Raji (cell line): ENCODE measurements at regions not wholly inside any gene's neighbourhood (a gene's known extent, or its start where the extent isn't known, plus 50 kb on each side); places are given as distances from the start of the nearest gene placed in this dataset.

Experiments
- POLR2A ChIP-seq: IDR thresholded peaks from 2 replicates; pipeline ENCODE4 v1.6.1; 2011; ENCODE audit warnings: low read depth, low read length, control low read depth; ENCODE audit not compliant: insufficient read depth

DNA sequence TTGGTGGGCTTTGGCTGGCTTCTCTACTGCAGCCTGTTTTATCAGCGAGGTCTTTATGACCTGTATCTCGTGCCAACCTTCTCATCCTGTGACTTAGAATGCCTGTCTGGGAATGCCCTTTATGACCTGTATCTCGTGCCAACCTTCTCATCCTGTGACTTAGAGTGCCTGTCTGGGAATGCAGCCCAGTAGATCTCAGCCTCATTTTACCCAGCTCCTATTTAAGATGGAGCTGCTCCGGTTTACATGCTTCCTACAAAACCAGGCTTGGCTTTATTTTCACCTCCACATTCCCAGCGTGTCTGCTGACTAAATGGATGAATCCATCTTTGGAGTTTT is 395.3 kb downstream of the PREX1 start:
- no peak for TF ChIP-seq POLR2A

DNA sequence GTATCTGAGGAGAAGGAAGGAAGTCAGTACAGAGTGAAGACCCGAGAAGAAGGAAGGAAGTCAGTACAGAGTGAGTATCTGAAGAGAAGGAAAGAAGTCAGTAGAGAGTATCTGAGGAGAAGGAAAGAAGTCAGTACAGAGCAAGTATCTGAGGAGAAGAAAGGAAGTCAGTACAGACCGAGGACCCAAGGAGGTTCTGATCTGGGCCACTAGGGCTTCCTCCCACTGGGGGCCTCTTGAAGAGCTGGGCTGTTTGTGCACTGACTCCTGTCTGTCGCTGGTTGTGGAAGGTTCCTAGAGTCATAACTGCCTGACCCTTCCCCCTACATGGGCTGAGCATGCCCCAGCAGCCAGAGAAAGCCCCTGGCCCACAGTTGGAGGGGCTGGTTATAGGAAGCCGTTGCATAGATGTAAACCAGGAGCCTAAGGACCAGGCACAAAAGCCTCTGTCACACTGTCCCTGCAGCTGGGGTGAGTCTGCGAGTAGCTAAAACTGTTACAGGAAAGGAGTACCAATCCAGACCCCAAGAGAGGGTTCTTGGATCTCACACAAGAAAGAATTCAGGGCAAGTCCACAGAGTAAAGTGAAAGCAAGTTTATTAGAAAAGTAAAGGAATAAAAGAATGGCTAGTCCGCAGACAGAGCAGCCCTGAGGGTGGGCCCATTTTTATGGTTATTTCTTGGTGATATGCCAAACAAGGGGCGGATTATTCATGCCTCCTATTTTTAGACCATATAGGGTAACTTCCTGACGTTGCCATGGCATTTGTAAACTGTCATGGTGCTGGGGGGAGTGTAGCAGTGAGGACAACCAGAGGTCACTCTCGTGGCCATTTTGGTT is 395.9 kb downstream of the PREX1 start:
- TF ChIP-seq POLR2A: no peak

DNA sequence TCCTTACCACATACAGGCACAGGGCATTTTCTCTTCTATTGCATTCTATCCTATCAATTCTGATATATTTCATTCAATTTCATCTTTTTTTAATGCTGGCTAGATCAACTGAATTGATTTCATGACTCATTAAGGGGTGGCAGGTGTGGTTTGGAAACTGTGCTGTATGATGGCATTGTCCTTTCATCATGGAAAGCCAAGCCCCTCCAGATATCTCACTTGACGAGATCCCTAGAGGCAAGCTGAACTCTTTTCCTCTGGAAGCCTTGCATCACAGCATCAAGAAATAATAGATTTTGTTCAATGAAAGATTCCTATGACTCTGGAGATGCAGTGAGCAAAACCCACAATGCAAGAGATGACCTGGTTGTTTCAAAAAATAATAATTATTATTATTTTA is 401.2 kb downstream of the PREX1 start:
- TF ChIP-seq POLR2A: no peak

DNA sequence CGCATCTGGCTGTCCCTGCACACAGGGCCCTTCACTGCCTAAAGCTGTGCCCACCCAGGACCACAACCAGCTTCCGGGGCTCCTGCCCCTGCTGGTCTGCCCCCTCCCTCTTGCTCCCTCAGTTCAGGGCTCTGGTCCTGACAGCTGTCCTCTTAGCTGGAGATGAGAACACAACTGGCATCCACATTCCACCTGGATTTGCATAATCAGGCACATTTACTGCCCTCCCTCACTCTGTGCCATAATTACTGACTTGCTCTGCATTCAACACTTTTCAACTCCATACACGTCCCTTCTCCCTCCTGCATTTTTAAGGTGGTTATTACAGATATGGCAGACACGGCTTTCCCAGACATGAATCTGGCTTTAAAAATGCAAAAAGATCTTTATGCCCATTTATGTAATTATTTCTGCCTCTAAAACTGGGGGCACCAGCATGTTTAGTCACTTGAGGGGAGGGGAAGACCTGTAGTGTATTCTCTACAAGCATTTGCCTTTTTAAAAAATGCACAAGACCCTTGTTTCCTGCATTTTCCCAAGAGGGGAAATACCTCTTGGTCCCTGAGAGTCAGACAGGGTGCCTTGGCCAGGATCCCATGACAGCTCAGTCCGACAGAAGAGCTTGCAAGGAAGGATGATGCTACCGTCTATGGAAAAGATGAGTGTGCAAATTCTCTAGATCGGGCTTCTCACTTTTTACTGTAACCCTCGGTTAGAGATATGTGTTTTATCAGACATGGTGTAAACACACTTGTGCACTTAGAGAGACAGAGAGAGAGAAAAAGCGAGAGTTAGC is 401.8 kb downstream of the PREX1 start:
- TF ChIP-seq POLR2A: no peak

DNA sequence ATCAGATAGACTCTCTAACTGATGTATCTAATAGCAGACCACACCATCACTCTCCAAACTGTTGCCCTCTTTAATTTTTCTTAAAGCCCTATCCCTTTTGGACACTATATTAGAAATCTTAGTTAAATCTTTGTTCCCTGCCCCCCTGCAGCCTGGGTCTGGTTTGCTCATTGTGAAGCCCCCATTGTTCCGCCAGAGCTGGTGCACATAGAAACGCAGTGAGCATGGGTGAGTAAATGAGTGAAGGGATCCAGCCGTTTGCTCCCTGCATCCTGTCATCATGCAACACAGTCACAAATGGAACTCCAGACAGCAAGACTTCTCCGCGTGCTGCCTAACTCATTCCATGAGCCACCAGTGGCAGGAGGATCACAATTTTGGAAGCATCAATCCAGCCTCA is 402.5 kb downstream of the PREX1 start:
- TF ChIP-seq POLR2A: no peak

DNA sequence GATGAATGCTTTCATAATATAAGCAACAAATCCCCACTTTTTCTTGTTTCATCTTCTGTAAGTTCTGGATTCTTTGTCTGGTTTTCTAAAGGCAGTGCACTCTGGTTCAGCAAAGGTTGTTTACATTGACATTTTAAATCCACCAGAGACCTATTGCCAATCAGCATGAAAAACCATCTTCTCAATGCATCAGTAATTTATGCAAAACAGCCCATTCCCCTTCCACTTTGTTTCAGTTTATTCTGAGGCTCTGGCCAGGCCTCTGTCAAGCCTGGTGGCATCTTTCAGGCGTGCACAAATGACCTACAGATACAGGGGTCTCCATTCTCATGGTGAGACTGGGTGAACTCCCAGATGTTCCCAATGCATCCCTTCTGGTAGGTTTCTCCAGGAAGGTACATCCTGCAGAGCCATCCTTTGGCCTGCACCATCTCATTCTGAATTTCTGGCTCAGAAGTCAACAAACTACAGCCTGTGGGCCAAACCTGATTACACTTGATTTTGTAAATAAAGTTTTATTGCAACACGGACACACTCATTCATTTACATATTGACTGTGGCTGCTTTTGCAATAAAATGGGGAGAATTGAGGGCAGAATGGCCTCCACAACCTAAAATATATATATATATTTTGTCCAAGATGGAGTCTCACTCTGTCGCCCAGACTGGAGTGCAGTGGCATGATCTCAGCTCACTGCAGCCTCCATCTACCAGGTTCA is 405.4 kb downstream of the PREX1 start:
- no peak for TF ChIP-seq POLR2A

DNA sequence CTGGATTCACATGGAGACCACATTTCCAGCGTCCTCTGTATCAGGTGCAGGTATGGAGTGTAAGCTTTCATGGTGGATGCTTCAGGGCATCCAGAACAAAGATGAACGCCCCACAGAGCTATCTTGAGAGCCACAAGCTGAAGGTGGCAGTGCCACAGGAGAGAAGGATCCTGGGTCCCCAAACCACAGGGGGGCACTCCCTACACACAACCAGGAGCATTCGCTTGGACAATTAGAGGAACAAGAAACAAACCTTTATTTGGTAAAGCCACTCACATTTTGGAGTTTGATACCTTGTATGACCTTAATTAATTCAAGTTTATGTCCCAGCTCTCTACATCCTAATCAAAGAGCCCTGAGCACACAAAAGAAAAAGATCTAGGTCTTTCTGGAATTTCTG is 406.3 kb downstream of the PREX1 start:
- TF ChIP-seq POLR2A: no peak

DNA sequence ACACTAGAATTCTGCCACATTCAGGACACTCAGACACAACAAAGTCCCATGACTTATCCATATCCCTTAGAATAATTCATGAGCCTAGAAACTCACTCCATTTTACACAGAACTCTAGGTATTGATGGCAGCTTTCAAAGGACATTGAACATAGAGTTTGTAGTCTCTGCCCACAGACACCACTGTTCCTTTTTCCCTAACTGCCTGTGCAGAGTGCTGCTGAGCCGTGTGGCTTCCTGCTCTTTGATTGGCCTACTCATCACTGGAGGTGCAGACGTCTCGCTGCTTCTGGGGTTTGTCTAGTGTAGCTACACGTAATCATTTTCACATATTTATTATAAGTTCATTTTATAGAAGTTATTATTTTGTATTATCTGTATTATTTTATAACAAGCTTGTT is 407.6 kb downstream of the PREX1 start:
- no peak for TF ChIP-seq POLR2A

DNA sequence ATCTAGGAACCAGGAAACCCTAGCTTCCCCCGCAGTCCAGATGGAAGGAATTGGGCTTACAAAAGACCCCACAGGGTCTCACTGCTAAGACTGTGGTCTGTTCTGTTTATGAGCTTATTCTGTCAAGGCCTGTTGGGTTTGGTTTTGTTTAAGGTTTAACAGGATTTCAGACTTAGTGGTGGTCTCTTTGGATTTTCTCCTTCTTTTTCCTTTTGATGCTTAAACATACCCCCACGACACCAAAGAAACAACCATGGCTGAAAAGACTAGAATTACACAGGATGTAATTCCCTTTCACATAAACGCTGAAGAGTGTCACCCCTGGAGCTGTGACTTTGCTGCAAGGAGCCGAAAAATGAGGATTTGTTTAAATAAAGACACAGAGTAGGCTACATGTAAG is 408.6 kb downstream of the PREX1 start:
- no peak for TF ChIP-seq POLR2A

DNA sequence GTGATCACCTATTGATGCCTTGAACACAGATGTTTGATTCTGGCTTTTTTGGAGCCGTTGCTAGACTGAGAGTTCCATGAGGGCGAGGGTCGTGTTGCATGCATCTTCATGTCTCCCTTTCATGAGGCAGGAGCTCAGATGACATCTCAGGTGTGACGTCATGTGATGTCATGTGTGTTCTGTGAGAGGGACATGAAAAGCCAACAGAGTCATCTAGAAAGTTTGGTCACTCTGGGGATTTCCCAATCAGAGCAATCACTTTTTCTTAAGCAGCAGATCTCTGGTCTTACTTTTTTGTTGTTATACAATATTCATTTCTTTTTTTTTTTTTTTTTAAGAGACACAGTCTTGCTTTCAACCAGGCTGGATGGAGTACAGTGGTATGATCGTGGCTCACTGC is 411.8 kb downstream of the PREX1 start:
- no peak for TF ChIP-seq POLR2A

DNA sequence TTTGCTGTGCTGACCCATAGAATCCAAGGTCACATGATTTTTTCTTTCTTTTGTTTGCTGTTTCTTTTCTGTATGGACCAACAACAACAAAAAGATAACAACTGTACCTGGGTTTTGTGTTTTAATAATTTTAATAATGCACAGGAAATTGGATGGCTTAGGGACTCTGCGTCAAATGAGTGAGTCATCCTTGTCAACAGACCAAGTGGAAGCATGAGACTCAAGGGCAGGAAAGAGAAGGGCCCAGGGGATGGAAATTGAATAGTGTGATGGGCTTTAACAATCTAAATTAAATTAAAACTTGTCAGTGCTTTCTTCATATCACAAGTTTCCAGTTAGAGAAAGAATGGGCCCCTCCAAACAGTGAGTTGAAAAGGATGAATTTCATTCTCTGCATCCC is 413.0 kb downstream of the PREX1 start:
- no peak for TF ChIP-seq POLR2A

DNA sequence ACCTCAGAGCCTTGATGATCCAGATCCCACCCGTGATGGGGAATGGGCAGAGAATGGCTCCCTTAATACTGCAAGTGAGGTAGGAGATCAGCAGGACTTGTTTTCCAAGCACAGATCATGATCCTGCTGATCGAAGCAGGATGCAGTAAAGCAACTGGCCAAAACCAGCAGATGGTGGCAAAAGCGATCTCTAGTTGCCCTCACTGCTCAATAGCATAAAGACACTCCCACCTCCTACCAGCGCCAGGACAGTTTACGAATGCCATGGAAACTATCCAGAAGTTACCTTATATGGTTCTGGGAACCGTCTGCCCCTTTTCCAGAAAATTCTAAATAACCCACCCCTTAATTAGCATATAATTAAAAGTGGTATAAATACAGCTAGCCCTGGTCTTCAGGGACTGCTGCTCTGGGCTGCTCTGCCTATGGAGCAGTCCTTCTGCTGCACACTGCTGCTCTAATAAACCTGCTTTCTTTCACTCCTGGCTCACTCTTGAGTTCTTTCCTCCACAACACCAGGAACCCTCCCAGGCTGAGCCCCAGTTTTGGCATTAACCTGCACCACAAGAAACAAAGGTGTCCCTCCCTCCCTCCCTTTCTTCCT is 415.8 kb downstream of the PREX1 start:
- no peak for TF ChIP-seq POLR2A

DNA sequence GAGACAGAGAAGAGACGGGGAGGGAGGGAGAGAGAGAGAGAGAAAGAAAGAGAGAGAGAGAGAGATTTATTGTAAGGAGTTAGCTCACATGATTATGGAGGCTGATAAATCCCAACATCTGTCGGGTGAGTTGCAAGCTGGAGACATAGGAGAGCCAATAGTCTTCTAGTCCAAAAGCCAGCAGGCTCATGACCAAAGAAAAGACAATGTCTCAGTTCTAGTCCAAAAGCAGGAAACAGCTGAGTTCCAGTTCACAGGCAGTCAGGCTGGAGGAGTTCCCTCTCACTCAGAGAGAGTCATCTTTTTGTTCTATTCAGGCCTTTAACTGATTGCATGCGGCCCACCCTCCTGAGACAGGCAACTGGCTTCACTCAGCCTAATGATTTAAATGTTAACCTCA is 416.6 kb downstream of the PREX1 start:
- TF ChIP-seq POLR2A: no peak

DNA sequence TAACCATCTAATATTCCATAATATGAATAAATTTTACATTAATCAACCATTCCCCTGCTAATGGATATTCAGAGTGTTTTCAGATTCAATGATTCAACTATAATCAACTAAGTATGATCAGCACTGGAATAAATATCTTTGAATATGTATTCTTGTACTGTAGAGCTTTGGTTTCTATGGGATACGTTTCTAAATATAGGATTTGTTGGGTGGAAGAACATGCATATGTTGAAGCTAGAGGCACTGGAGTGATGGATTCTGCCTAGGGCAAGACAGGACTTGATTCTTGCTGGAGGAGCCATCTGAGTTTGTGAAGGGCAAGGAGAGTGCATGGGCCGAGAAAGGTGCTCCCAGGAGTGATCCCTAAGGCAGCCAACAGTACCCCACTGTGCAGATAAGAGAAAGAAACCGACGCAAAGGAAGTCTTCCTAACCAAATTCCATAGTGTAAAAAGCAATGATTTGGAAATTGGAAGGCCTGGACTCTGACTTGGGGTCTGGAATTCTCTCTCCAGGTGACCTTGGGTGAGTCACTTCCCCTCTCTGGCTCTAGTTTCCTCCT is 418.7 kb downstream of the PREX1 start:
- no peak for TF ChIP-seq POLR2A

DNA sequence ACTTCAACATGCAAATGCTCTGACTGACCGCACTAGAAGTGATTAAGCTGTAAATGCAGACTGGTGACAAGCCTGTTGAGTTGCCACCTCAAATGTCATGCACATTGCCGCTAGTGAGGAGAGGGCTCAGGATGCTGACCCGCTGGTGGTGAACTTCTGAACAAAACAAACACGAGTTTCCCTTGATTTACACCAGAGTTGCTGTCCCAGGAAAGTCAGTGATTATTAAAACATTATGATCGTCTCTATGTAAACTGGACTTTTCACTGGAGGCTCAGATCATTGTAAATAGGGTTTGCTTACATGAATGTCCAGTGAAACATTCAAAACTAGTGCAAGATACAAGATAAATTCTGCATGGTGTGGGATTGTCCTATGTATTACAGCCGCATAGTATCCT is 420.1 kb downstream of the PREX1 start:
- no peak for TF ChIP-seq POLR2A
